DOHH2 (cell line): ENCODE measurements at regions not wholly inside any gene's neighbourhood (a gene's known extent, or its start where the extent isn't known, plus 50 kb on each side); places are given as distances from the start of the nearest gene placed in this dataset.

ENCODE experiments used
- EZH2phosphoT487 ChIP-seq: fragments of 200-600 bp; sonication (generic); IDR thresholded peaks from 2 replicates; pipeline ENCODE4 v1.6.1; 2017; ENCODE audit warnings: borderline replicate concordance, mild to moderate bottlenecking, antibody characterized with exemption, low read length, moderate library complexity, mixed read lengths
- TF ChIP-seq, protein P1 (sequence below): fragments of 200-600 bp; sonication (generic); IDR thresholded peaks from one replicate; pipeline ENCODE4 v1.5.1; 2014; ENCODE audit warnings: antibody characterized with exemption, mild to moderate bottlenecking, low read depth, low read length; ENCODE audit not compliant: poor library complexity, severe bottlenecking

GRCh38 chr12:66978802-66979201, 290.4 kb upstream of the CAND1 start:
- TF ChIP-seq, protein P1, sequence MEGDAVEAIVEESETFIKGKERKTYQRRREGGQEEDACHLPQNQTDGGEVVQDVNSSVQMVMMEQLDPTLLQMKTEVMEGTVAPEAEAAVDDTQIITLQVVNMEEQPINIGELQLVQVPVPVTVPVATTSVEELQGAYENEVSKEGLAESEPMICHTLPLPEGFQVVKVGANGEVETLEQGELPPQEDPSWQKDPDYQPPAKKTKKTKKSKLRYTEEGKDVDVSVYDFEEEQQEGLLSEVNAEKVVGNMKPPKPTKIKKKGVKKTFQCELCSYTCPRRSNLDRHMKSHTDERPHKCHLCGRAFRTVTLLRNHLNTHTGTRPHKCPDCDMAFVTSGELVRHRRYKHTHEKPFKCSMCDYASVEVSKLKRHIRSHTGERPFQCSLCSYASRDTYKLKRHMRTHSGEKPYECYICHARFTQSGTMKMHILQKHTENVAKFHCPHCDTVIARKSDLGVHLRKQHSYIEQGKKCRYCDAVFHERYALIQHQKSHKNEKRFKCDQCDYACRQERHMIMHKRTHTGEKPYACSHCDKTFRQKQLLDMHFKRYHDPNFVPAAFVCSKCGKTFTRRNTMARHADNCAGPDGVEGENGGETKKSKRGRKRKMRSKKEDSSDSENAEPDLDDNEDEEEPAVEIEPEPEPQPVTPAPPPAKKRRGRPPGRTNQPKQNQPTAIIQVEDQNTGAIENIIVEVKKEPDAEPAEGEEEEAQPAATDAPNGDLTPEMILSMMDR = no peak
- no peak for TF ChIP-seq EZH2phosphoT487
